ENCODE measurements at regions not wholly inside any gene's neighbourhood (a gene's known extent, or its start where the extent isn't known, plus 50 kb on each side); places are given as distances from the start of the nearest gene placed in this dataset.

DNA sequence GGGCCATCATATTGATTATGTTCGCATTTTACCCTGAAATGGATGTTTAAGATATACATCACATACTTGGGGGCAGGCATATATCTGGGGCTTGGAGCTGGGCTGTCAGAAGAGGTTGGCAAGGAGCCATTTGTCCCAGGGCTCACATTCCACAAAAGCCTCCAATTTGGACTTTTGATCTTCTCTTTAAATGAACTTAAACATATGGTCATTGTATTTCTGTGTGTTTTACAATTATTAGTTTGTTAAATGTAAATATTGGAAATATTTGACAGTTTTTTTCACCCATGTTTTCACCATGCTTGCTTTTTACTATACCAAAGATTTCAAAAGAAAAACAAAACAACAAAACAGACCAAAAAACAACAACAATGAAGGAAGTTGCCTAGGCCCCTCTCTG lies 165.8 kb upstream of the MEIS1 start:
- Histone ChIP-seq H3K79me2 (ENCODE audit: control insufficient read depth, insufficient read depth, low read length) (no peaks in the 10 kb centered on the region), H3K4me1 (ENCODE audit: control insufficient read depth in 2 of 2, insufficient read depth in 2 of 2, low read length in 2 of 2) (no peaks in the 10 kb centered on the region), H4K20me1 (ENCODE audit: control insufficient read depth, insufficient read depth, low read length, poor library complexity, severe bottlenecking) (no peaks in the 10 kb centered on the region), H3K27ac (ENCODE audit: low read length in 2 of 2) (no peak overlapping the region), H3K4me3 (ENCODE audit: control extremely low read depth in 1 of 5, extremely low read depth in 1 of 5, insufficient read depth in 1 of 5, low read depth in 2 of 5, low read length in 4 of 5) (no peak overlapping the region), H3K36me3 (replicated peaks in 1 of 2; ENCODE audit: control extremely low read depth in 1 of 2, control insufficient read depth in 1 of 2, extremely low read depth in 1 of 2, insufficient read depth in 2 of 2, low read length in 1 of 2) (no peaks in the 10 kb centered on the region), H3K9me3 (ENCODE audit: control extremely low read depth in 1 of 3, control insufficient read depth in 2 of 3, insufficient read depth in 1 of 3, low read length in 2 of 3) (no peaks in the 10 kb centered on the region), H3K4me2 (replicated peaks; ENCODE audit: low read depth, low read length, poor library complexity, severe bottlenecking) (no peak overlapping the region), H3K9ac (ENCODE audit: low read length) (no peak overlapping the region), H2AFZ (ENCODE audit: insufficient read depth, low read depth, low read length, poor library complexity, severe bottlenecking) (no peak overlapping the region), H3K27me3 (replicated peaks in 1 of 4; ENCODE audit: control extremely low read depth in 1 of 4, control insufficient read depth in 3 of 4, insufficient read depth in 4 of 4, low read length in 3 of 4) (no peaks in the 10 kb centered on the region)
- Mint-ChIP-seq H3K27me3 (no peaks in the 10 kb centered on the region), H3K4me3 (no peak overlapping the region), H3K27ac (no peak overlapping the region), H3K9me3 (ENCODE audit: insufficient read depth) (no peaks in the 10 kb centered on the region), H3K4me1 (no peaks in the 10 kb centered on the region)
- no CpG with 5 or more reads among the region's 1 CpG for WGBS (ENCODE audit: insufficient coverage)
- CTCF ChIA-PET: no interaction called here
- POLR2A ChIA-PET: no interaction called here
- DNase-seq: no peak
- no peak for ATAC-seq (ENCODE audit: low read depth)
- intact Hi-C loops (cut with micrococcal nuclease): no loop called here
- TF ChIP-seq, protein P1, sequence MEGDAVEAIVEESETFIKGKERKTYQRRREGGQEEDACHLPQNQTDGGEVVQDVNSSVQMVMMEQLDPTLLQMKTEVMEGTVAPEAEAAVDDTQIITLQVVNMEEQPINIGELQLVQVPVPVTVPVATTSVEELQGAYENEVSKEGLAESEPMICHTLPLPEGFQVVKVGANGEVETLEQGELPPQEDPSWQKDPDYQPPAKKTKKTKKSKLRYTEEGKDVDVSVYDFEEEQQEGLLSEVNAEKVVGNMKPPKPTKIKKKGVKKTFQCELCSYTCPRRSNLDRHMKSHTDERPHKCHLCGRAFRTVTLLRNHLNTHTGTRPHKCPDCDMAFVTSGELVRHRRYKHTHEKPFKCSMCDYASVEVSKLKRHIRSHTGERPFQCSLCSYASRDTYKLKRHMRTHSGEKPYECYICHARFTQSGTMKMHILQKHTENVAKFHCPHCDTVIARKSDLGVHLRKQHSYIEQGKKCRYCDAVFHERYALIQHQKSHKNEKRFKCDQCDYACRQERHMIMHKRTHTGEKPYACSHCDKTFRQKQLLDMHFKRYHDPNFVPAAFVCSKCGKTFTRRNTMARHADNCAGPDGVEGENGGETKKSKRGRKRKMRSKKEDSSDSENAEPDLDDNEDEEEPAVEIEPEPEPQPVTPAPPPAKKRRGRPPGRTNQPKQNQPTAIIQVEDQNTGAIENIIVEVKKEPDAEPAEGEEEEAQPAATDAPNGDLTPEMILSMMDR (IDR thresholded peaks at IDR 0.05): no peak
- no peak for TF ChIP-seq EZH2 (IDR thresholded peaks at IDR 0.05; ENCODE audit: borderline replicate concordance, insufficient read depth, low read depth, low read length, poor library complexity, severe bottlenecking)

DNA sequence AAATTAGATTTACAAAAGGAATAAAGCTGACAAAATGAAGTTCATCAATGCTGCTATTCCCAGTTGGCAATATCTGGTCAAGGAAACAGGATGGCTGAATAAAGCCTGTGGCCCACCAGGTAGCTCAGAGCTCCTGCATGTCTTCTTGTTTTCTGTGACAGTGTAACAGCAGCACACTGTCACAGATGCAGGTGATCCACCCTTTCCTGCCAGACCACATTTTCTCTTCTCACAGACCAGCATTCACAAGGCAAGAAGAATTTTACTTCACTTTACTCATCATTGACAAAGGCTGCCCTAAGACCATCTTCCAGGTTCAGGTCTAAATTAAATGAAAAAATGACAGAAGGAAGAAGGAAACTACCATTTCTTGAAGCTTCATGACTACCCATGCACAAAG lies 166.2 kb upstream of the MEIS1 start:
- intact Hi-C loops (cut with micrococcal nuclease): no loop called here
- no peak for DNase-seq
- no peaks in the 10 kb centered on the region for H3K27me3 Mint-ChIP-seq
- H3K4me1 Mint-ChIP-seq: no peaks in the 10 kb centered on the region
- H3K4me1 ChIP-seq (ENCODE audit: control insufficient read depth in 2 of 2, insufficient read depth in 2 of 2, low read length in 2 of 2): no peaks in the 10 kb centered on the region
- H2AFZ ChIP-seq (ENCODE audit: insufficient read depth, low read depth, low read length, poor library complexity, severe bottlenecking): no peak overlapping the region
- no peak overlapping the region for H3K4me2 ChIP-seq (replicated peaks; ENCODE audit: low read depth, low read length, poor library complexity, severe bottlenecking)
- H3K9me3 ChIP-seq (ENCODE audit: control extremely low read depth in 1 of 3, control insufficient read depth in 2 of 3, insufficient read depth in 1 of 3, low read length in 2 of 3): no peaks in the 10 kb centered on the region
- H3K27me3 ChIP-seq (replicated peaks in 1 of 4; ENCODE audit: control extremely low read depth in 1 of 4, control insufficient read depth in 3 of 4, insufficient read depth in 4 of 4, low read length in 3 of 4): no peaks in the 10 kb centered on the region
- H4K20me1 ChIP-seq (ENCODE audit: control insufficient read depth, insufficient read depth, low read length, poor library complexity, severe bottlenecking): no peaks in the 10 kb centered on the region
- H3K4me3 ChIP-seq (ENCODE audit: control extremely low read depth in 1 of 5, extremely low read depth in 1 of 5, insufficient read depth in 1 of 5, low read depth in 2 of 5, low read length in 4 of 5): no peak overlapping the region
- no peaks in the 10 kb centered on the region for H3K9me3 Mint-ChIP-seq (ENCODE audit: insufficient read depth)
- ATAC-seq (ENCODE audit: low read depth): no peak
- H3K4me3 Mint-ChIP-seq: no peak overlapping the region
- no peaks in the 10 kb centered on the region for H3K79me2 ChIP-seq (ENCODE audit: control insufficient read depth, insufficient read depth, low read length)
- ChIA-PET CTCF (no interaction called here), POLR2A (no interaction called here)
- no peak for TF ChIP-seq EZH2 (IDR thresholded peaks at IDR 0.05; ENCODE audit: borderline replicate concordance, insufficient read depth, low read depth, low read length, poor library complexity, severe bottlenecking)
- TF ChIP-seq, protein P1 (IDR thresholded peaks at IDR 0.05): no peak
- H3K27ac ChIP-seq (ENCODE audit: low read length in 2 of 2): no peak overlapping the region
- H3K36me3 ChIP-seq (replicated peaks in 1 of 2; ENCODE audit: control extremely low read depth in 1 of 2, control insufficient read depth in 1 of 2, extremely low read depth in 1 of 2, insufficient read depth in 2 of 2, low read length in 1 of 2): no peaks in the 10 kb centered on the region
- H3K9ac ChIP-seq (ENCODE audit: low read length): no peak overlapping the region
- H3K27ac Mint-ChIP-seq: no peak overlapping the region

Data from B cell (primary cell).